Suprapubic skin (tissue), 4 donors: ENCODE measurements at regions not wholly inside any gene's neighbourhood (a gene's known extent, or its start where the extent isn't known, plus 50 kb on each side); places are given as distances from the start of the nearest gene placed in this dataset.

Experiments used
- EP300 ChIP-seq: sonication (generic); formaldehyde crosslinking; IDR thresholded peaks from one replicate; pipeline ENCODE4 v1.6.1; 2017; ENCODE audit warnings: antibody characterized with exemption
- POLR2AphosphoS5 ChIP-seq, 3 donors: sonication (generic); formaldehyde crosslinking; IDR thresholded peaks; one replicate each; pipeline ENCODE4 v1.6.1; 2017; ENCODE audit warnings: antibody characterized with exemption in 3 of 3
- TF ChIP-seq, protein P1 (sequence below), 2 donors: fragments of 200-600 bp in 1 of 2; fragments of 450-650 bp in 1 of 2; sonication (generic) in 1 of 2; IDR thresholded peaks; one replicate each; pipeline ENCODE4 v1.5.1; 2016 to 2019; ENCODE audit warnings: antibody characterized with exemption in 2 of 2, mild to moderate bottlenecking in 1 of 2, moderate library complexity in 1 of 2

DNA sequence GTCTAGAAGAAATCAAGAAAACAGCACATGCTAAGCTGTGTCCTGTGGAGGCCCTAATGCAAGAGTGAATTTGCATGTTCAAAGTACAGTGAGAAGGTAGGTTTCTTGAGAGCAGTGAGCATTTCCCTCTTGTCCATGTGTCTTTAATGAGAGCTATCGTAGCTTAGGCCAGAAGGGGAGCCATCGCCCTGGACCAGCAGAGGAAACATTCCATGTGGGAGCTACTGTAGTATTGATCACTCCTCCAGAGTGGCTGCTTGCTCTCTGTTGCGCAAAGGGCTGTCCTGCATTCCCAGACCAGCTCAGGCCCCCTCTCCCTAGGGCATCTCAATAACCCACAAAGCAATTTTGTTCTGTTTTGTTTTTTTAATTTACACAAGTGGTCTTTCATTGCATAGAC lies 950.1 kb downstream of the CNTNAP5 start:
- TF ChIP-seq EP300 (no peak), POLR2AphosphoS5 (IDR thresholded peaks at IDR 0.05) (no peak)
- TF ChIP-seq, protein P1, sequence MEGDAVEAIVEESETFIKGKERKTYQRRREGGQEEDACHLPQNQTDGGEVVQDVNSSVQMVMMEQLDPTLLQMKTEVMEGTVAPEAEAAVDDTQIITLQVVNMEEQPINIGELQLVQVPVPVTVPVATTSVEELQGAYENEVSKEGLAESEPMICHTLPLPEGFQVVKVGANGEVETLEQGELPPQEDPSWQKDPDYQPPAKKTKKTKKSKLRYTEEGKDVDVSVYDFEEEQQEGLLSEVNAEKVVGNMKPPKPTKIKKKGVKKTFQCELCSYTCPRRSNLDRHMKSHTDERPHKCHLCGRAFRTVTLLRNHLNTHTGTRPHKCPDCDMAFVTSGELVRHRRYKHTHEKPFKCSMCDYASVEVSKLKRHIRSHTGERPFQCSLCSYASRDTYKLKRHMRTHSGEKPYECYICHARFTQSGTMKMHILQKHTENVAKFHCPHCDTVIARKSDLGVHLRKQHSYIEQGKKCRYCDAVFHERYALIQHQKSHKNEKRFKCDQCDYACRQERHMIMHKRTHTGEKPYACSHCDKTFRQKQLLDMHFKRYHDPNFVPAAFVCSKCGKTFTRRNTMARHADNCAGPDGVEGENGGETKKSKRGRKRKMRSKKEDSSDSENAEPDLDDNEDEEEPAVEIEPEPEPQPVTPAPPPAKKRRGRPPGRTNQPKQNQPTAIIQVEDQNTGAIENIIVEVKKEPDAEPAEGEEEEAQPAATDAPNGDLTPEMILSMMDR (IDR thresholded peaks at IDR 0.05), result no peak
